GM13976 (cell line): ENCODE measurements at regions not wholly inside any gene's neighbourhood (a gene's known extent, or its start where the extent isn't known, plus 50 kb on each side); places are given as distances from the start of the nearest gene placed in this dataset.

Experiments used
- DNase-seq: peaks from one replicate; pipeline ENCODE4 v3.0.0; 2012; ENCODE audit warnings: low spot score
- CTCF ChIP-seq: IDR thresholded peaks from 2 replicates; pipeline ENCODE4 v1.5.1; 2012; ENCODE audit warnings: borderline replicate concordance, mild to moderate bottlenecking; ENCODE audit not compliant: insufficient read depth; ENCODE audit errors: extremely low read depth, missing control alignments, control extremely low read depth
- in situ Hi-C: fragments of 300-500 bp; cut with MboI; formaldehyde crosslinking; loops from one replicate; pipeline ENCODE4 v1.12.0; 2022; ENCODE audit warnings: low sequenced_read_pairs, mixed read lengths, inconsistent platforms; ENCODE audit not compliant: unreplicated experiment

GRCh38 chr3:68295457-68295856 lies 636.9 kb downstream of the TAFA4 start:
- DNase-seq: no peak
- in situ Hi-C loops: no loop called here
- no peak for TF ChIP-seq CTCF

- no peak for TF ChIP-seq CTCF
- no peak for DNase-seq
- in situ Hi-C loops: no loop called here
Measured at GRCh38 chr3:68290333-68290732, 635.9 kb upstream of the SUCLG2 start.

DNA sequence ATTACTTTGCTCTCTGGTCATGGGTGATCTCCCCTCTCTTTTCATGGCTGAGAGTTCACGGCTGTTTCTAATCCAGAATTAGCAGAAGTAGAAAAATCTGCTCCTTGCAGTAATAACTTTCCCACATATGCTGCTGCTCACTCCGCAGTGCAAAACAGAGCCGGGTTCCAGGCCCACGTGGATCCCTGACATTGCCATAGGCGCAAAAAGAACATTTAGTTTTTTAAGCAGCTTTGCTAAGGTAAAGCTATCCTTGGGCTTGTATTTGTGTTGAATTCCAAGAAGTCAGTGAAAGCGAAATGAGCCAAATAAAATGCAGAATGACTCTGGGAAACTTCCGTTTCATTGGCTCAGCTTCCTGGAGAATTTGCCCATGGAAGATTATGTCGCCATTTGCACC lies 633.7 kb upstream of the SUCLG2 start:
- no peak for DNase-seq
- no peak for TF ChIP-seq CTCF
- in situ Hi-C loops: no loop called here

GRCh38 chr3:68287101-68287500 lies 632.7 kb upstream of the SUCLG2 start:
- in situ Hi-C loops: no loop called here

GRCh38 chr3:68274286-68274685 lies 619.9 kb upstream of the SUCLG2 start:
- no peak for DNase-seq
- in situ Hi-C loops: no loop called here
- TF ChIP-seq CTCF: no peak

More at GRCh38 chr3:68287101-68287500, 632.7 kb upstream of the SUCLG2 start:
- no peak for TF ChIP-seq CTCF
- DNase-seq: no peak

GRCh38 chr3:68271145-68271544 lies 616.7 kb upstream of the SUCLG2 start:
- in situ Hi-C loops: no loop called here
- TF ChIP-seq CTCF: no peak
- DNase-seq: no peak
